Hepatocyte (in vitro differentiated cells): ENCODE measurements at regions not wholly inside any gene's neighbourhood (a gene's known extent, or its start where the extent isn't known, plus 50 kb on each side); places are given as distances from the start of the nearest gene placed in this dataset.
"Not testable (repeated sequence)": the region's sequence is repeated elsewhere in the genome, so short reads cannot be mapped to it uniquely, and the experiment has no call there.

Source experiments
- CTCF ChIP-seq: fragments of 200-600 bp; sonication (generic); IDR thresholded peaks from 2 replicates; pipeline ENCODE4 v1.5.1; 2016; ENCODE audit warnings: antibody characterized with exemption, mild to moderate bottlenecking; ENCODE audit not compliant: poor library complexity
- EZH2 ChIP-seq: fragments of 200-600 bp; sonication (generic); IDR thresholded peaks from 2 replicates; pipeline ENCODE4 v1.6.1; 2016; ENCODE audit warnings: antibody characterized with exemption, mild to moderate bottlenecking, borderline replicate concordance
- EZH2phosphoT487 ChIP-seq: fragments of 200-600 bp; sonication (generic); IDR thresholded peaks from one replicate; pipeline ENCODE4 v1.6.1; 2018; ENCODE audit warnings: antibody characterized with exemption, mild to moderate bottlenecking, low read depth, moderate library complexity; ENCODE audit not compliant: unreplicated experiment, severe bottlenecking

- TF ChIP-seq EZH2phosphoT487, CTCF, EZH2: not testable (repeated sequence)
Observed at GRCh38 chr3:75388486-75389124, 275.5 kb upstream of the FRG2C start.
